Endothelial cell of umbilical vein (primary cell): ENCODE measurements at regions not wholly inside any gene's neighbourhood (a gene's known extent, or its start where the extent isn't known, plus 50 kb on each side); places are given as distances from the start of the nearest gene placed in this dataset.

Experiments
- BruUV-seq: library from RNA; stranded (reverse); fragments of 400-500 nt; replicated peaks from 2 replicates; lab custom pipeline; 2021; lab: Mats Ljungman, UMichigan
- CTCF ChIA-PET: fragments of 300-600, 350-600 bp; sonication (Branson Sonifier 250); formaldehyde crosslinking; loops from one replicate; lab custom pipeline; 2021; ENCODE audit warnings: antibody characterized with exemption, inconsistent platforms; lab: Charles Lee
- POLR2A ChIA-PET: fragments of 300-600, 350-600 bp; sonication (Branson Sonifier 250); formaldehyde crosslinking; loops from one replicate; lab custom pipeline; 2021; ENCODE audit warnings: antibody characterized with exemption, inconsistent platforms; lab: Charles Lee
- DNase-seq: peaks from one replicate; pipeline ENCODE4 v3.0.0-alpha.2; 2011; ENCODE audit warnings: low read depth, low spot score
- FAIRE-seq: peaks from 2 replicates; lab custom pipeline; 2011; peaks lifted over from hg19 to GRCh38; lab: Jason Lieb, UNC
- H2AFZ ChIP-seq: 2 replicates; pipeline ENCODE4 v1.6.0; 2012; ENCODE audit warnings: low read depth, low read length, control low read depth, inconsistent platforms
- H3K27ac ChIP-seq: 2 replicates; pipeline ENCODE4 v1.5.1; 2011; ENCODE audit warnings: low read depth, mild to moderate bottlenecking, control low read depth, low read length, moderate library complexity; ENCODE audit not compliant: insufficient read depth
- H3K27me3 ChIP-seq, 2 experiments: 2 replicates each; pipeline versions ENCODE4 v1.6.0 to v1.6.1; 2011; ENCODE audit warnings: low read length in 2 of 2, mixed read lengths in 1 of 2; ENCODE audit not compliant: control insufficient read depth in 2 of 2, insufficient read depth in 2 of 2
- H3K36me3 ChIP-seq, 2 experiments: 2 replicates in 1 of 2; 3 replicates in 1 of 2; pipeline ENCODE4 v1.5.1; 2011; ENCODE audit warnings: low read length in 2 of 2, mild to moderate bottlenecking in 1 of 2, moderate library complexity in 1 of 2; ENCODE audit not compliant: control insufficient read depth in 2 of 2, insufficient read depth in 2 of 2; ENCODE audit errors: extremely low read depth in 1 of 2
- H3K4me1 ChIP-seq: 3 replicates; pipeline ENCODE4 v1.5.1; 2011; ENCODE audit warnings: mild to moderate bottlenecking, low read length; ENCODE audit not compliant: control insufficient read depth, insufficient read depth; ENCODE audit errors: extremely low read depth
- H3K4me2 ChIP-seq: 2 replicates; pipeline ENCODE4 v1.6.1; 2011; ENCODE audit warnings: low read length, control low read depth, mixed read lengths; ENCODE audit not compliant: insufficient read depth
- H3K4me3 ChIP-seq, 3 experiments: fragments of 200-600 bp in 1 of 3; sonication (generic), shearing (Covaris generic) in 1 of 3; replicated peaks in 1 of 3; 2 replicates each; pipeline ENCODE4 v1.5.1; 2011 to 2016; ENCODE audit warnings: control low read depth in 3 of 3, low read length in 3 of 3, mild to moderate bottlenecking in 2 of 3, inconsistent platforms in 1 of 3, low read depth in 1 of 3, moderate library complexity in 1 of 3; ENCODE audit not compliant: insufficient read depth in 1 of 3
- H3K79me2 ChIP-seq: 2 replicates; pipeline ENCODE4 v1.6.0; 2012; ENCODE audit warnings: low read length, inconsistent platforms; ENCODE audit not compliant: control insufficient read depth, insufficient read depth
- H3K9ac ChIP-seq: replicated peaks from 2 replicates; pipeline ENCODE3; 2011; ENCODE audit warnings: low read length, control low read depth; ENCODE audit not compliant: insufficient read depth; ENCODE audit errors: extremely low read depth
- H3K9me1 ChIP-seq: replicated peaks from 3 replicates; pipeline ENCODE4 v1.6.0; 2011; ENCODE audit warnings: mild to moderate bottlenecking, low read length; ENCODE audit not compliant: control insufficient read depth, insufficient read depth; ENCODE audit errors: extremely low read depth
- H3K9me3 ChIP-seq: replicated peaks from 2 replicates; pipeline ENCODE4 v1.5.1; 2012; ENCODE audit warnings: low read length, inconsistent platforms; ENCODE audit not compliant: control insufficient read depth, insufficient read depth
- H4K20me1 ChIP-seq: replicated peaks from 2 replicates; pipeline ENCODE3; 2011; ENCODE audit warnings: mild to moderate bottlenecking, low read length; ENCODE audit not compliant: control insufficient read depth, insufficient read depth; ENCODE audit errors: extremely low read depth
- CTCF ChIP-seq, 2 donors: IDR thresholded peaks; 1 replicate in 1 of 2; 2 replicates in 1 of 2; pipeline ENCODE4 v1.5.1; 2011; ENCODE audit warnings: low read length in 2 of 2, mild to moderate bottlenecking in 2 of 2, moderate library complexity in 2 of 2, control low read depth in 1 of 2, inconsistent platforms in 1 of 2, low read depth in 1 of 2; ENCODE audit not compliant: insufficient read depth in 1 of 2; ENCODE audit errors: extremely low read depth in 1 of 2
- EZH2 ChIP-seq: IDR thresholded peaks from 2 replicates; pipeline ENCODE4 v1.6.1; 2012; ENCODE audit warnings: borderline replicate concordance, low read depth, mild to moderate bottlenecking, moderate library complexity, low read length, inconsistent platforms; ENCODE audit not compliant: severe bottlenecking
- GATA2 ChIP-seq: IDR thresholded peaks from 2 replicates; pipeline ENCODE4 v1.7.0; 2011; ENCODE audit warnings: low read depth, mild to moderate bottlenecking, moderate library complexity, mixed read lengths, low read length; ENCODE audit not compliant: insufficient read length, insufficient read depth
- MAX ChIP-seq: IDR thresholded peaks from 2 replicates; pipeline ENCODE4 v1.6.1; 2011; ENCODE audit not compliant: insufficient read depth, insufficient read length
- MYC ChIP-seq: IDR thresholded peaks from one replicate; pipeline ENCODE4 v1.6.1; 2011; ENCODE audit warnings: mild to moderate bottlenecking, low read depth, low read length
- POLR2A ChIP-seq: IDR thresholded peaks from 2 replicates; pipeline ENCODE4 v1.6.1; 2012; ENCODE audit warnings: low read depth, mild to moderate bottlenecking, control low read depth, low read length
- POLR2AphosphoS5 ChIP-seq: IDR thresholded peaks from 2 replicates; pipeline ENCODE4 v1.6.1; 2012; ENCODE audit warnings: low read depth, mild to moderate bottlenecking, control low read depth, low read length, moderate library complexity; ENCODE audit not compliant: insufficient read depth
- dilution Hi-C: fragments of 300-500 bp; cut with MboI; formaldehyde crosslinking; loops from one replicate; pipeline ENCODE4 v1.15.0; 2019; ENCODE audit warnings: low sequenced_read_pairs; ENCODE audit not compliant: extremely low pct_ligation_motif_present
- intact Hi-C: fragments of 100-400 bp; cut with micrococcal nuclease; formaldehyde crosslinking; loops from one replicate; pipeline ENCODE4 v1.10.0; 2022

- H3K4me1 ChIP-seq: no peaks in the 10 kb centered on the region
- no peak for TF ChIP-seq MAX
- no peak for TF ChIP-seq GATA2
- no peak for TF ChIP-seq POLR2A
- TF ChIP-seq EZH2: no peak
- no peak for TF ChIP-seq CTCF (IDR thresholded peaks at IDR 0.05; ENCODE audit: extremely low read depth in 1 of 2, insufficient read depth in 1 of 2, low read depth in 1 of 2, low read length in 2 of 2)
- no peak for TF ChIP-seq POLR2AphosphoS5
- no peak for TF ChIP-seq MYC
- H3K27me3 ChIP-seq: no peaks in the 10 kb centered on the region
- H3K4me2 ChIP-seq: no peak overlapping the region
- CTCF ChIA-PET: no interaction called here
- DNase-seq (no peak), FAIRE-seq (no peak)
- dilution Hi-C loops: no loop called here
- no peaks in the 10 kb centered on the region for H3K36me3 ChIP-seq
- POLR2A ChIA-PET: no interaction called here
- no peaks in the 10 kb centered on the region for H4K20me1 ChIP-seq
- no peak overlapping the region for H3K27ac ChIP-seq
- intact Hi-C loops: no loop called here
- H2AFZ ChIP-seq: no peak overlapping the region
- H3K9ac ChIP-seq: no peak overlapping the region
- no peaks in the 10 kb centered on the region for H3K9me3 ChIP-seq
- no peaks in the 10 kb centered on the region for H3K79me2 ChIP-seq
- H3K9me1 ChIP-seq: no peaks in the 10 kb centered on the region
- BruUV-seq: no TSS peak
- H3K4me3 ChIP-seq: no peak overlapping the region
These were observed 701.2 kb upstream of the FBXO33 start for GRCh38 chr14:40133463-40133862.

GRCh38 chr14:40129159-40129558 lies 696.9 kb upstream of the FBXO33 start:
- H4K20me1 ChIP-seq: no peaks in the 10 kb centered on the region
- POLR2A ChIA-PET: no interaction called here
- H3K27me3 ChIP-seq: no peaks in the 10 kb centered on the region
- no peak overlapping the region for H3K4me2 ChIP-seq
- no peak for DNase-seq
- no peak overlapping the region for H3K27ac ChIP-seq
- H3K9ac ChIP-seq: no peak overlapping the region
- intact Hi-C loops (no loop called here), dilution Hi-C loops (no loop called here)
- no TSS peak for BruUV-seq
- H2AFZ ChIP-seq: no peak overlapping the region
- no peak for FAIRE-seq
- no peaks in the 10 kb centered on the region for H3K36me3 ChIP-seq
- CTCF ChIA-PET: no interaction called here
- TF ChIP-seq GATA2 (no peak), POLR2AphosphoS5 (no peak), POLR2A (no peak)
- H3K9me1 ChIP-seq: no peaks in the 10 kb centered on the region
- H3K4me1 ChIP-seq: no peaks in the 10 kb centered on the region
- H3K9me3 ChIP-seq: no peaks in the 10 kb centered on the region
- no peaks in the 10 kb centered on the region for H3K79me2 ChIP-seq
- H3K4me3 ChIP-seq: no peak overlapping the region
